ENCODE measurements at regions not wholly inside any gene's neighbourhood (a gene's known extent, or its start where the extent isn't known, plus 50 kb on each side); places are given as distances from the start of the nearest gene placed in this dataset.
"Not testable (repeated sequence)": the region's sequence is repeated elsewhere in the genome, so short reads cannot be mapped to it uniquely, and the experiment has no call there.

DNA sequence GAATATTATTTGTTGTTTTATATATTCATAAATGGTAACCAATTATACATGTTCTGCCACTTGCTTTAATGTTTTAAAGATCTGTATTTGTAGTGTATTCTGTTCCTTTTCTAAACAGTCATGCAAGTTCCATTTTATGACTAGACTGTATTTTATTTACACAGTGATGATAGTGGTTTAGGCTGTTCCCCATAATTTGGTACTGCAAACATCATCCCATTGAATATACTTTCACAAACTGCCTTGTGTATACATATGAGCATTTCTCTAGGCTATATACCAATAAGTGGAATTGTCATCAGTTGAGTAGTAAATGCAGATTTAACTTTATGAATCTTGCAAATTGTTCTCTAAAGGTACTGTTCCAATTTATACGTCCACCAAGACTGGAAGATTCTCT is 738.0 kb downstream of the EPHA7 start:
- Histone ChIP-seq H3K27ac (ENCODE audit: insufficient read length, low read depth, low read length) (no peak overlapping the region), H3K9me3 (ENCODE audit: control insufficient read depth, low read depth, low read length) (no peaks in the 10 kb centered on the region), H2BK15ac (ENCODE audit: low read depth, low read length) (no peak overlapping the region), H2AFZ (ENCODE audit: low read length) (no peak overlapping the region), H4K8ac (replicated peaks; ENCODE audit: insufficient read length, low read depth, low read length) (no peak overlapping the region), H3T11ph (ENCODE audit: low read length) (no peak overlapping the region), H3K56ac (ENCODE audit: insufficient read length, low read depth, low read length) (no peak overlapping the region), H3K4me2 (ENCODE audit: insufficient read depth, insufficient read length, low read length) (no peak overlapping the region), H3K4ac (ENCODE audit: low read depth, low read length) (no peak overlapping the region), H4K20me1 (ENCODE audit: control insufficient read depth, insufficient read depth, insufficient read length) (no peaks in the 10 kb centered on the region), H2BK5ac (ENCODE audit: insufficient read length, low read length) (no peak overlapping the region), H3K79me2 (ENCODE audit: insufficient read depth, low read length) (no peaks in the 10 kb centered on the region), H3K27me3 (ENCODE audit: insufficient read depth, low read length) (no peaks in the 10 kb centered on the region), H2BK20ac (ENCODE audit: low read depth, low read length, poor library complexity, severe bottlenecking) (no peak overlapping the region), H3K23ac (ENCODE audit: insufficient read length, low read depth, low read length) (no peak overlapping the region), H2BK120ac (ENCODE audit: low read depth, low read length, poor library complexity, severe bottlenecking) (no peak overlapping the region), H3K79me1 (ENCODE audit: insufficient read depth, low read depth, low read length, poor library complexity, severe bottlenecking) (no peaks in the 10 kb centered on the region), H4K5ac (ENCODE audit: insufficient read length, low read depth, low read length) (no peak overlapping the region), H2AK5ac (ENCODE audit: insufficient read length, low read length) (no peak overlapping the region), H4K91ac (ENCODE audit: insufficient read length, low read depth, low read length) (no peak overlapping the region), H3K18ac (ENCODE audit: insufficient read length, low read depth, low read length) (no peak overlapping the region), H3K4me1 (ENCODE audit: insufficient read depth, low read length) (no peaks in the 10 kb centered on the region), H3K23me2 (ENCODE audit: insufficient read length, low read depth, low read length, poor library complexity, severe bottlenecking) (no peaks in the 10 kb centered on the region), H3K14ac (ENCODE audit: insufficient read depth, low read length) (no peak overlapping the region), H2BK12ac (ENCODE audit: insufficient read length, low read depth, low read length) (no peak overlapping the region), H3K9ac (ENCODE audit: extremely low read depth, insufficient read length, low read length) (no peak overlapping the region)
- Mint-ChIP-seq H3K4me1 (no peaks in the 10 kb centered on the region), H3K9me3 (no peaks in the 10 kb centered on the region), H3K27me3 (ENCODE audit: low read depth) (0 out of 2 replicates have a peak, but pooled peaks cover 2% of the 10 kb centered on the region), H3K36me3 (ENCODE audit: insufficient read depth in 1 of 3, low read depth in 3 of 3) (no peaks in the 10 kb centered on the region), H3K4me3 (no peak overlapping the region), H3K27ac (no peak overlapping the region)
- TF ChIP-seq, protein P1, sequence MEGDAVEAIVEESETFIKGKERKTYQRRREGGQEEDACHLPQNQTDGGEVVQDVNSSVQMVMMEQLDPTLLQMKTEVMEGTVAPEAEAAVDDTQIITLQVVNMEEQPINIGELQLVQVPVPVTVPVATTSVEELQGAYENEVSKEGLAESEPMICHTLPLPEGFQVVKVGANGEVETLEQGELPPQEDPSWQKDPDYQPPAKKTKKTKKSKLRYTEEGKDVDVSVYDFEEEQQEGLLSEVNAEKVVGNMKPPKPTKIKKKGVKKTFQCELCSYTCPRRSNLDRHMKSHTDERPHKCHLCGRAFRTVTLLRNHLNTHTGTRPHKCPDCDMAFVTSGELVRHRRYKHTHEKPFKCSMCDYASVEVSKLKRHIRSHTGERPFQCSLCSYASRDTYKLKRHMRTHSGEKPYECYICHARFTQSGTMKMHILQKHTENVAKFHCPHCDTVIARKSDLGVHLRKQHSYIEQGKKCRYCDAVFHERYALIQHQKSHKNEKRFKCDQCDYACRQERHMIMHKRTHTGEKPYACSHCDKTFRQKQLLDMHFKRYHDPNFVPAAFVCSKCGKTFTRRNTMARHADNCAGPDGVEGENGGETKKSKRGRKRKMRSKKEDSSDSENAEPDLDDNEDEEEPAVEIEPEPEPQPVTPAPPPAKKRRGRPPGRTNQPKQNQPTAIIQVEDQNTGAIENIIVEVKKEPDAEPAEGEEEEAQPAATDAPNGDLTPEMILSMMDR (conservative IDR thresholded peaks at IDR 0.05), result no peak
- WGBS (ENCODE audit: extremely low coverage, insufficient read length, low lambda C conversion rate), result no CpG with 5 or more reads among the region's 1 CpG
- DNase-seq, result no peak

DNA sequence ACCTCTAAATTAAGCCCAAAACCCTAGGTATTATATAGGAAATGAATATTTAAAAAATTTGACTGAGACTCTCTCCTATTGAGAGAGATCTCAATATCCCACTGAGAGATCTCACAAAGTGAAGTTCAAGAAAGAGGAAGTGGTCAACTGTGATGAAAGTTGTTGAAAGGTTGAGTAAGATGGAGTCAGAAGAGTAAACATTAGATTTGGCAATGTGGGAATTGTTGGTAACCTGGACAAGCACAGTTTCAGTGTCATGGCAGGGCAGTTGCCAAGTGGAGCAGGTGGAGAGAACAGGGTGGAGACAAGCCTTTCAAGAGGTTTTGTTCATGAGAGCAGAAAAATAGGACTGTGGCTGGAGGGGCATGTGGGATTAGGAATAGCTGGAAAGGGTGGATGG is 747.9 kb downstream of the EPHA7 start:
- not testable (repeated sequence) for H2BK5ac ChIP-seq (ENCODE audit: insufficient read length, low read length); H3K79me2 ChIP-seq (ENCODE audit: insufficient read depth, low read length); H3K27me3 Mint-ChIP-seq (ENCODE audit: low read depth); H3K4ac ChIP-seq (ENCODE audit: low read depth, low read length); H3K27ac ChIP-seq (ENCODE audit: insufficient read length, low read depth, low read length); H3K23ac ChIP-seq (ENCODE audit: insufficient read length, low read depth, low read length); H3K14ac ChIP-seq (ENCODE audit: insufficient read depth, low read length); H3T11ph ChIP-seq (ENCODE audit: low read length); H4K91ac ChIP-seq (ENCODE audit: insufficient read length, low read depth, low read length); H3K4me2 ChIP-seq (ENCODE audit: insufficient read depth, insufficient read length, low read length); H3K4me1 ChIP-seq (ENCODE audit: insufficient read depth, low read length); H3K56ac ChIP-seq (ENCODE audit: insufficient read length, low read depth, low read length); H2AK5ac ChIP-seq (ENCODE audit: insufficient read length, low read length); H2AFZ ChIP-seq (ENCODE audit: low read length); H3K9me3 ChIP-seq (ENCODE audit: control insufficient read depth, low read depth, low read length); H3K79me1 ChIP-seq (ENCODE audit: insufficient read depth, low read depth, low read length, poor library complexity, severe bottlenecking); H2BK12ac ChIP-seq (ENCODE audit: insufficient read length, low read depth, low read length); H2BK20ac ChIP-seq (ENCODE audit: low read depth, low read length, poor library complexity, severe bottlenecking); H3K27ac Mint-ChIP-seq; H4K20me1 ChIP-seq (ENCODE audit: control insufficient read depth, insufficient read depth, insufficient read length); H4K8ac ChIP-seq (replicated peaks; ENCODE audit: insufficient read length, low read depth, low read length); H3K9me3 Mint-ChIP-seq; H3K9ac ChIP-seq (ENCODE audit: extremely low read depth, insufficient read length, low read length); H3K4me1 Mint-ChIP-seq; H3K27me3 ChIP-seq (ENCODE audit: insufficient read depth, low read length); H3K23me2 ChIP-seq (ENCODE audit: insufficient read length, low read depth, low read length, poor library complexity, severe bottlenecking); H2BK120ac ChIP-seq (ENCODE audit: low read depth, low read length, poor library complexity, severe bottlenecking); H4K5ac ChIP-seq (ENCODE audit: insufficient read length, low read depth, low read length); H3K18ac ChIP-seq (ENCODE audit: insufficient read length, low read depth, low read length); H3K4me3 Mint-ChIP-seq; H3K36me3 Mint-ChIP-seq (ENCODE audit: insufficient read depth in 1 of 3, low read depth in 3 of 3); H2BK15ac ChIP-seq (ENCODE audit: low read depth, low read length); DNase-seq

All from H9 (cell line).